Stomach smooth muscle (tissue), 2 donors: ENCODE measurements at regions not wholly inside any gene's neighbourhood (a gene's known extent, or its start where the extent isn't known, plus 50 kb on each side); places are given as distances from the start of the nearest gene placed in this dataset.

Experiments used
- H3K27ac ChIP-seq: one replicate; pipeline ENCODE4 v1.7.0; 2013; ENCODE audit warnings: mild to moderate bottlenecking, low read length, inconsistent platforms
- H3K27me3 ChIP-seq, 2 donors: one replicate each; pipeline ENCODE4 v1.7.0; 2013; ENCODE audit warnings: low read length in 2 of 2; ENCODE audit not compliant: insufficient read depth in 2 of 2, control insufficient read depth in 1 of 2
- H3K36me3 ChIP-seq, 2 donors: one replicate each; pipeline ENCODE4 v1.7.0; 2013; ENCODE audit warnings: low read length in 2 of 2; ENCODE audit not compliant: control insufficient read depth in 2 of 2, insufficient read depth in 2 of 2
- H3K4me1 ChIP-seq: one replicate; pipeline ENCODE4 v1.7.0; 2013; ENCODE audit warnings: low read length; ENCODE audit not compliant: control insufficient read depth, insufficient read depth
- H3K4me3 ChIP-seq, 2 donors: one replicate each; pipeline ENCODE4 v1.7.0; 2013; ENCODE audit warnings: low read length in 2 of 2
- H3K9ac ChIP-seq, 2 donors: one replicate each; pipeline ENCODE4 v1.7.0; 2013; ENCODE audit warnings: low read length in 2 of 2, mild to moderate bottlenecking in 1 of 2
- H3K9me3 ChIP-seq, 2 donors: one replicate each; pipeline ENCODE4 v1.7.0; 2013; ENCODE audit warnings: low read length in 2 of 2; ENCODE audit not compliant: control insufficient read depth in 2 of 2
- donor health status: healthy.
- donor health status: Pancreatic carcinoma.

DNA sequence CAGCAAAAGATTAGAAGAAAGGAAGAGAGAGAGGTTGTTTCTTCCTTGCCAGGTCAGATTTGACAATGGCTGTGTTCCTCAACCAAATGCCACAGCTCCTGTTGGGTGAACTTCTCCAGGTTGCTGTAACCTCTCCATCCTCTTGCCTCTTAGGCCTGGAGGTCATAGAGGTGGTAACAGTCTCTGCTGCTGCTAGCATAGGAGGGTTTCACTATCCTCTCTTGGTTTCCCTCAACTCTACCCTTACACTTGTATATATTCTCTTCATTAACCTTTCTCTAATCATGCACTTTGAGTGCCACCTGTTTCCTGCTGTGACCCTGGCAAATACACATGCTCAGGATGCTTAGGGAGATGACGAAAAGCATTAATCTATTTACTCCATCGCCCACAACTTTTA is 67.7 kb upstream of the HIF1A start:
- Histone ChIP-seq H3K27me3 (no peaks in the 10 kb centered on the region), H3K4me1 (no peaks in the 10 kb centered on the region), H3K9me3 (no peaks in the 10 kb centered on the region), H3K36me3 (no peaks in the 10 kb centered on the region), H3K4me3 (no peak overlapping the region), H3K9ac (no peak overlapping the region), H3K27ac (no peak overlapping the region)

DNA sequence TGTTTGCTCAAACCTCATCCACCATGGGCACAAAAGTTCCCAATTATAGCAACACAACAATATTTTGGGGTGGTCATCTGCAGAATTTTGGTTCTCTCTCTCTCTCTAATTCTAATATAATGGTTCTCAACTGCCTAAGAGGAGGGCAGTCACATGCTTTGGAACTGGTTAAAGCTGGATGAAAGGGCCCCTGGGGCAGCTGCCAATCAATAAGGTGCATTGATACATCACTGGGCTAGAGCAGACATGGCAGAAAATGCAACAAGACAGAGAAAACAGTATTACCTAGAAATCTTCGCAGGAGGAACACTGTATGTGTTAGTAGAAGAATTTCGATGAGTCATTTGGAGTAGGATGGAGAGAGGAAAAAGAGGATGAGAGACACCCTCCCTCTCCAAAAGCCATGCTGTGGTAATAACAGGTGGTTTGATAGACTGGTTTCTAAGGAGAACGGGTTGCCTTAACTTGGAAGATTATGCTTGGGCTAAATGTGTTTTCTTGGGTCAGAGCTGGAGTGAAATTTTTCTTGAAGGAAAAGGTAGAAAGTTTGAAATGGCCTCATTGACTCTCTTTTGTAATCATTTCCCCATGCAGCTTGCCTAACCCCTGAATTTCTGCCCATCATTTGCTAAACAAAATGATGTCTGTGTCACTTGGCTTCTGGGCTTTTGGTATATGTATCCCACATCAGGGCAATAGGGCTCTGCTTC is 67.1 kb upstream of the HIF1A start:
- Histone ChIP-seq H3K9ac (no peak overlapping the region), H3K4me3 (no peak overlapping the region), H3K4me1 (no peaks in the 10 kb centered on the region), H3K9me3 (no peaks in the 10 kb centered on the region), H3K27me3 (no peaks in the 10 kb centered on the region), H3K36me3 (no peaks in the 10 kb centered on the region), H3K27ac (no peak overlapping the region)

DNA sequence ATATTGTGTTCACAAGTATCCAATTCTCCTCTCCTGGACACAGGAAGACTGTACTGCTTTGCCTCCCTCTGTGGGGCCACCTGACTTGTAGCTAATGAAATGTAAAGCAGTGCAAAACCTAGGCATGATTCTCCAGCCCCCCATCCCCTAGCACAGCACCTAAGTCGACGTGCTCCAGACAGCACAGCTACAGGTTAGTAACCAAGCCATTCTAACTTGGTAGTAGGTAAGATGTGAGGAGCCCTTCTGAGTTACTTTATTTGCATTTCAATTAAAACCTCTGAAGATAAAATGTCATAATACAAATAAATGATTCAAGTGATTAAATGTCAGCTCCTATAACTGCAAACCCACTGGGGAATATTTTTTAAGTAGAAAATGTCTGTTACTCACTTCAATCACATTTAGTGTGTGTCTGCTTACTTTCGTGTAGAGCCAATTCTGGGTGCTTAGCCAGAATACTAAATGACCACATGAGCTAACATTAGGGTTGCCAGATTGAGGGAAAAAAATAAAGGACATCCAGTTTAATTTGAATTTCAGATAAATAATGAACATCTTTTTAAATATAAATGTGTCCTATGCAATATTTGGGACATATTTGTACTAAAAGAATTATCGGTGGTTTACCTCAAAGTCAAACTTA is 64.8 kb upstream of the HIF1A start:
- Histone ChIP-seq H3K27ac (no peak overlapping the region), H3K4me1 (no peaks in the 10 kb centered on the region), H3K4me3 (no peak overlapping the region), H3K27me3 (no peaks in the 10 kb centered on the region), H3K9ac (no peak overlapping the region), H3K9me3 (no peaks in the 10 kb centered on the region), H3K36me3 (no peaks in the 10 kb centered on the region)

DNA sequence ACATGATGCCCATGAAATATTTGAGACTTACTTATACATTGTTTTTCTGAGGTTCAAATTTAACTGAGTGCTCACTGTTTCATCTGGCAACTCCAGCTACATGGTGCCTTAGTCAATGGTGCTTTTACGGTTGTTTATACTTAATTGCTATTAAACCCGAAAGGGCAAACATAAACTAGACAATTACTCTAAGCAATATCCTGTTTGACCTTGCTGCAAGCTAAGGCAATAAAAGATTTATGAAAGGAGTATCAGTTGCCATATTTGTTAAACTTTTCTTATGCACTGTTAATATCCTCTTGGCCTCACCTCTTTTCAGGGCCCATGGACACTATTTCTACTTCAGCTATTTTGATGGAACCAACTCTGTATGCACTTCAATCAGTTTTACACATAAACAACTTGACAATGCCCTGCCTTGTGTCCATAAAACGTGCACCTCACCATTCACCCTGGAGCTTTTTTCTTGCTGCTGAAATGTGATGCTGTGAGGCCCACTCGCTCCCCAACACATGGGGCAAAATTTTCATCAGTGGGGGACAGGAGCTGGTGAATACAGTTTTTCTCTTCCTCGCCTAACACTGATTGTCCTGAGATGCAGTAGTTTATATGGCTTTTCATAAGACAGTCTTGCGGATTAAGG is 64.1 kb upstream of the HIF1A start:
- Histone ChIP-seq H3K9ac (no peak overlapping the region), H3K4me3 (no peak overlapping the region), H3K9me3 (no peaks in the 10 kb centered on the region), H3K27ac (no peak overlapping the region), H3K36me3 (no peaks in the 10 kb centered on the region), H3K4me1 (no peaks in the 10 kb centered on the region), H3K27me3 (no peaks in the 10 kb centered on the region)

DNA sequence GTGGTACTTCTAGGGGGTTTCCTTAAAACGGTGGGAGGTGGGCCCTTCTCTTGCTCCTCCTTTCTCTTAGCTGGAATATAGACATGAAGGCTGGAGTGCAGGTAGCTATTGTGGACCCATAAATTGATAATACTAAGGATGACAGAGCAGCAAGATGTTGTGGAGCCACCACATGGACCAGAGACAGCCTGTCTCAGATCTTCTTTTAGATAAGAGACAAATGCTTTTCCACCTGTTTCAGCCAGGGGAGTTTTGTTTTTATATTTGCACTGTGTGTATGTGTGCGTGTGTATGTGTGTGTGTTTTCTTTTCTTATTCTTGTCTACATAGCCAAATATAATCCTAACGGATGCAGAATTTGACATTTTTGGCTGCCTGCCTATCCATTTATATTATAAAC is 62.9 kb upstream of the HIF1A start:
- Histone ChIP-seq H3K4me3 (no peak overlapping the region), H3K9me3 (no peaks in the 10 kb centered on the region), H3K27me3 (no peaks in the 10 kb centered on the region), H3K27ac (no peak overlapping the region), H3K36me3 (no peaks in the 10 kb centered on the region), H3K4me1 (no peaks in the 10 kb centered on the region), H3K9ac (no peak overlapping the region)

DNA sequence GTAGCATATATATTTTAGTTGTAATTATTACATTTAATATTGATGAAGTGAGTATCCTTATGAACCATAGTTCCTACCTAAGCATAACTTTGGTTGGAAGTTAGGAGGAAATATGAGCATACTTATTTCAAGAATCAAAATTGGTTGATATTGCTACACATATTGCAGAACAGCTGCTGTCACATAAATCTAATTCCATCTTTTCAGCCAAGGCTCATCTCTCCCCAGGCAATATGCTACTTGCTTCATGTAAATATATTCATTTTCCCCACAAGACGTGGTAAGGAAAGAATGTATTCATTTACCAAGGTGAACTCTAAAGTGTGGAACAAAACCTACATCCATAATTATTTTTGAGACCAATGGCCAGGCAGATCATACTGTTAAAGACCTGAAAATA is 62.5 kb upstream of the HIF1A start:
- no peak overlapping the region for H3K9ac ChIP-seq

DNA sequence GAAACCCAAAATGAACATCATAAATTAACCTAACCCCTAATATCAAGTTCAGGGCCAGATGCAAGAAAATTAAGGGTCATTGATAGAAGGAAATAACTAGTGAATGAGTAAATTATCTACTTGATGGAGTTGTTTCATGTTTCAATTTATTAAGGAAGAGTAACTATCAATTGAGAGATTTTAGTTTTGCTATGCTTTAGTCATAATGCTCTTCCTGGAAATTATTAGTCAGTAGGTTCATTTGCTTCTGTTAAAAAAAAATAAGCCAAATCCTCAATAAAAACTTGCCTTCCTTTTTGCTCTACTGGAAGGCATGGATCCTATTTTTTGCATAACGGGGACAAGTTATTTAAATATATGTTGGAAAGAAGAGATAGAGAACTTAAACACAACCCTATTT is 59.0 kb upstream of the HIF1A start:
- Histone ChIP-seq H3K27ac (no peak overlapping the region), H3K27me3 (no peaks in the 10 kb centered on the region), H3K9ac (no peak overlapping the region), H3K36me3 (no peaks in the 10 kb centered on the region), H3K9me3 (no peaks in the 10 kb centered on the region), H3K4me1 (no peaks in the 10 kb centered on the region), H3K4me3 (no peak overlapping the region)

More for the DNA sequence above, 62.5 kb upstream of the HIF1A start:
- Histone ChIP-seq H3K27me3 (no peaks in the 10 kb centered on the region), H3K36me3 (no peaks in the 10 kb centered on the region), H3K4me1 (no peaks in the 10 kb centered on the region), H3K9me3 (no peaks in the 10 kb centered on the region), H3K27ac (no peak overlapping the region), H3K4me3 (no peak overlapping the region)

DNA sequence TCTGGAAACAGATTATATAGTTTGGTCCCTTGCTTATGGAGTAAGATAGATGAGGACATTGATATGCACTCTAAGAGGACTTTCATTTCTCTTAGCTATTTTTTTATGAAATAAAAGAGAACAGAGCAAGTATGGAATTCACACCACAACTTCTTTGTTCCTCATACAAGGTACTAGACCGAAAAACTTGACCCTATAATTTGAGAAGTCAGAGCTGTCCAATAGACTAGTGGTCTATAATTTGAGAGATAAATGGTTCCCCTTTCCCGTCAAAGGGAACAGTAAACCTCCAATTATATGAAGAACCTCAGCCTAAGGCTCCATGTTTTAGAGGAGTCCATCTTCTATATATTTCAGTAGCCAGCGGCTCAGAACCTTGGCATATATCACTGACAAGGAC is 58.5 kb upstream of the HIF1A start:
- no peaks in the 10 kb centered on the region for H3K9me3 ChIP-seq
- no peaks in the 10 kb centered on the region for H3K4me1 ChIP-seq
- H3K27ac ChIP-seq: no peak overlapping the region
- H3K9ac ChIP-seq: no peak overlapping the region
- no peak overlapping the region for H3K4me3 ChIP-seq
- no peaks in the 10 kb centered on the region for H3K36me3 ChIP-seq
- H3K27me3 ChIP-seq: no peaks in the 10 kb centered on the region

DNA sequence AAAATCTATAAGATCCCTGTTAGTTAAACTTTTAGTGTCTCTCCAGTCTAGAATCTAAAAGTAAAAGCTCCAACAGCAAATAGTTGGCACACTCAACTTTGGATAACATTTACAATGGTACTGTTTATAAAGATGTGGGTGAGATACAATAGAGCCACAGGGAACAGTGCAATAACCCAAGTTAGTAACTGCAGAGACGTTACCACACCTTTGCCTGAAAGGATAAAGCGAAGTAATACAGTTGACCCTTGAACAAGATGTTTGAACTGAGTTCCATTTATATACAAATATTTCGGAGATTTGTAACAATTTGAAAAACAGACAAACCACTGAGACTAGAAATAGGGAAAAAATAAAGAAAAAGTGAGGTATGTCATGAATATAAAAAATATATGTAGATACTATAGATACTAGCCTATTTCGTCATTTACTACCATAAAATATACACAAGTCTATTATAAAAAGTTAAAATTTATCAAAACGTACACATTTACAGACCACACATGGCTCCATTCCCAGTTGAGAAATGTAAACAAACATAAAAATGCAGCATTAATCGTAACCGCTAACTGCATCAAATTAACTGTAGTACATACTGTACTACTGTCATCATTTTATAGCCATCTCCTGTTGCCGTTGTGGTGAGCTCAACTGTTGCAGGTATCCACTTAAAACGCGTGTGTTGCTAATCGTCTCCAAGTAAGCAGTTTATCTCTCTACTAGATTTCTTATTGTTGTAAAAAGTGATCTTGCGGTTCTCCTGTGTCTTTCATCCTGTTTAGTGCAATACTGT is 56.5 kb upstream of the HIF1A start:
- Histone ChIP-seq H3K36me3 (no peaks in the 10 kb centered on the region), H3K4me3 (no peak overlapping the region), H3K4me1 (no peaks in the 10 kb centered on the region), H3K27ac (no peak overlapping the region), H3K9ac (no peak overlapping the region), H3K9me3 (no peaks in the 10 kb centered on the region), H3K27me3 (no peaks in the 10 kb centered on the region)

DNA sequence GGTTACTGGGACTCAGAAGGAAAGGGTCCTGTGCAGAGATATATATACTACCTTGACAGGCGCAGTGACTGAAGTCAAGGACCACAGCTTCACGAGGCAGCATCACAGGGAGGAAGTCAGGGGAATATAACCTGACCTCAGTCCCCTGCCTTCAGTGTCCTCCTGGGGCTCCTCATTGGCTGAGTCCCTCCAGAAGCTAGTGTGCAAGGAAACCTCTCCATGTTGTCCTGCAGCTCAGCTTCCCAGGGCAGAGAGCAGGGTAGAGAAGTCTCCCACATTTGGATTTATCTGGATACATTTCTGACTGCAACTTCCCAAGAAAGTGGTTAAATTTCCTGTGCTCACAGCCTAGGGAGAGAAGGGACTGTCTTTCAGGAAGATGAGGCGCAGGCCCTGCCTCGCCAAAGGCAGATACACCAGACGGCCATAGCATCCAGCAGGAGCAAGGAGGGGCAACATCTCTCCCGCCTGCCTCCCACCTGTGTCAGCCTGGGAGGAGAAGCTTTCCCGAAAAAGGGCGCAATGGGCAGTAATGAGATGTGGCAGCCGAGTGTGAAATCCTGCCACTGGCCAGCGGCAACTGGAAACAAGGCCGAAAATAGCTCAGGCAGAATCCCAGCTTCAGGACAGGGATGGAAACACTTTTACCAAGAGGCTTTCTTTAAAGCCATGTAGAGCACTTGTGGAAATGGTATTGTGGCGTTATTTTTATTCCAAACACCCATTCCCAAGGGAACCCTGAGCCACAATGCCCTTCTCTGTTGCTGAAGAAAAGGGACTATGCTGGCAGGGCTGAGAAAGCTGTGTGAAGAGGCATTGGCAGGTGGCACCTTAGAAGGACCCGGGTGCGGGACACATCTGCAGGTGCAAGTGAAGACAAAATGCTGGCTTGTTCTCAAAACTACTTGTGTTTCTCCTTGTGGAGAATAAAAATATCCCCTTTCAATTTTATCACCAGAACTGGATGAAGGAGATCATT is 54.9 kb upstream of the HIF1A start:
- Histone ChIP-seq H3K9ac (no peak overlapping the region), H3K27me3 (no peaks in the 10 kb centered on the region), H3K27ac (no peak overlapping the region), H3K9me3 (no peaks in the 10 kb centered on the region), H3K4me1 (no peaks in the 10 kb centered on the region), H3K4me3 (no peak overlapping the region), H3K36me3 (no peaks in the 10 kb centered on the region)
